Brain microvascular endothelial cell (primary cell): ENCODE measurements at regions not wholly inside any gene's neighbourhood (a gene's known extent, or its start where the extent isn't known, plus 50 kb on each side); places are given as distances from the start of the nearest gene placed in this dataset.

Experiments used
- DNase-seq: peaks from one replicate; pipeline ENCODE4 v3.0.0-alpha.2; 2020
- H3K27ac ChIP-seq: fragments of 250-450 bp; sonication (Bioruptor Pico); 2 replicates; pipeline ENCODE4 v1.5.1; 2020; ENCODE audit warnings: mild to moderate bottlenecking, moderate library complexity
- H3K27me3 ChIP-seq: fragments of 250-450 bp; sonication (Bioruptor Pico); replicated peaks from 2 replicates; pipeline ENCODE4 v1.5.1; 2020; ENCODE audit warnings: mild to moderate bottlenecking
- H3K36me3 ChIP-seq: fragments of 250-450 bp; sonication (Bioruptor Pico); replicated peaks from 2 replicates; pipeline ENCODE4 v1.5.1; 2020; ENCODE audit warnings: mild to moderate bottlenecking
- H3K4me3 ChIP-seq: 2 replicates; pipeline ENCODE4 v1.5.1; 2011; ENCODE audit warnings: low read depth, mild to moderate bottlenecking, control low read depth, low read length, moderate library complexity
- in situ Hi-C: cut with HindIII; loops from 2 replicates; pipeline ENCODE4 v1.10.0; 2017; ENCODE audit warnings: low sequenced_read_pairs, low pct_ligation_motif_present
- TF ChIP-seq, protein P1 (sequence below): IDR thresholded peaks from 2 replicates; pipeline ENCODE4 v1.5.1; 2011; ENCODE audit warnings: low read depth, mild to moderate bottlenecking, moderate library complexity, low read length, control low read depth, inconsistent platforms; ENCODE audit errors: missing control alignments

DNA sequence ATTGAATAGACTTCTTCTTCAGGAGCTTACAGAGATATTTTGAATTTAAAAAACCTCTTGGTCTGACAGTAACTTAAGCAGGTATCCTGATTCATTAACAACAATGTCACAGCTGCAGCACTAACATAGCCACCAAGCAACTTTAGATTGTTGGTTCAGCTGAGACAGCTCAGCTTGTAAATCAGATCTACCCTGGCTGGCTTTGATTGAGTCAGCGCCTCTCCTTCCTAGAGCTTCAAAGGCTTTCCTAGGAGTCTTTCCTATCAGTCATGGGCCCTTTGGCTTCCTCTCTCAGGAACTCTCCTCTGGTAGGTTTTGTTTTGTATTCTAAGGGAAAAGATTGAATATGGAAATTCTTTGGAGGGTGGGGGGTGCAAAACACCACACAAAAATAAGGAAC lies 70.7 kb upstream of the STEAP4 start:
- in situ Hi-C loops, result no loop called here
- H3K27me3 ChIP-seq, result no peaks in the 10 kb centered on the region
- no peaks in the 10 kb centered on the region for H3K36me3 ChIP-seq
- TF ChIP-seq, protein P1, sequence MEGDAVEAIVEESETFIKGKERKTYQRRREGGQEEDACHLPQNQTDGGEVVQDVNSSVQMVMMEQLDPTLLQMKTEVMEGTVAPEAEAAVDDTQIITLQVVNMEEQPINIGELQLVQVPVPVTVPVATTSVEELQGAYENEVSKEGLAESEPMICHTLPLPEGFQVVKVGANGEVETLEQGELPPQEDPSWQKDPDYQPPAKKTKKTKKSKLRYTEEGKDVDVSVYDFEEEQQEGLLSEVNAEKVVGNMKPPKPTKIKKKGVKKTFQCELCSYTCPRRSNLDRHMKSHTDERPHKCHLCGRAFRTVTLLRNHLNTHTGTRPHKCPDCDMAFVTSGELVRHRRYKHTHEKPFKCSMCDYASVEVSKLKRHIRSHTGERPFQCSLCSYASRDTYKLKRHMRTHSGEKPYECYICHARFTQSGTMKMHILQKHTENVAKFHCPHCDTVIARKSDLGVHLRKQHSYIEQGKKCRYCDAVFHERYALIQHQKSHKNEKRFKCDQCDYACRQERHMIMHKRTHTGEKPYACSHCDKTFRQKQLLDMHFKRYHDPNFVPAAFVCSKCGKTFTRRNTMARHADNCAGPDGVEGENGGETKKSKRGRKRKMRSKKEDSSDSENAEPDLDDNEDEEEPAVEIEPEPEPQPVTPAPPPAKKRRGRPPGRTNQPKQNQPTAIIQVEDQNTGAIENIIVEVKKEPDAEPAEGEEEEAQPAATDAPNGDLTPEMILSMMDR, result no peak
- no peak overlapping the region for H3K27ac ChIP-seq
- H3K4me3 ChIP-seq, result no peak overlapping the region
- DNase-seq, result no peak

DNA sequence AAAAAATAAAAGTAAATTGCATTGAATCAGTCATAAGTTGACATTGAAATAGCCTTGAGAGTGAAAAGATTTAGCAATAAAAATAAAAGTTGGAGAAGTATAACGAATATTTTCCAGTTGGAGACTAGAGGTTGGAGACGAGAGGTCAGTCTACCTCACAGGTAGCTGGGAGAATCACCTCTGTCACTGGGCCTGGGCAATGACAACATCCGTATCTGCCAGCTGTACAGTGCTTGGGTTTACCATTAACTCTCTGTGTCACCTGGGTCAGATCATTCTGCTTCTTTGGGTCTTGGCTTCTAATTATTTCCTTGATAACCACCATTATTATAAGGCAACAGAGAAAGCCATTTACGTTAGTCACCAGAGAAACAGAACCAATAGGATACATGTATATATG lies 62.0 kb upstream of the STEAP4 start:
- TF ChIP-seq, protein P1, result no peak
- H3K4me3 ChIP-seq, result no peak overlapping the region

DNA sequence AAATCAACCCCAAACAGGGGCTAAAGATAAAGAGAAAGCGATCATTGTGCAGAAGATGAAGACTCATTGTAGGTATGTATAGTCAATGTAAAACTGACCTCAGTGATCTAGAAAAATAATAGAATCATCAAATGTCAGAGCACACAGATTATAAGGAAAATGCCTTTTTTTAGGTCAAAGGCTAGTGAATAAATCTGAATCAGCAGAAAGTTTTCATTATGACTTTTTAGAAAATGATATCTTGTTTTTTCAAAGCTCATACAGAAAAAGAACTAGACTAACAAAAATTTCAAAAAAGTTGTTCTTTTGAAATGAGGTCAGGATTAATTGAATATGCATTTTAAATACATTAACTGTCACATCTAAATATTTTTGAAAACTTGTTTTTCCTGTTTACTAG lies 60.2 kb upstream of the STEAP4 start:
- Histone ChIP-seq H3K27me3 (no peaks in the 10 kb centered on the region), H3K27ac (no peak overlapping the region), H3K4me3 (no peak overlapping the region), H3K36me3 (no peaks in the 10 kb centered on the region)
- no peak for DNase-seq
- in situ Hi-C loops, result no loop called here
- TF ChIP-seq, protein P1, result no peak

More for the DNA sequence above, 62.0 kb upstream of the STEAP4 start:
- Histone ChIP-seq H3K27ac (no peak overlapping the region), H3K27me3 (no peaks in the 10 kb centered on the region), H3K36me3 (no peaks in the 10 kb centered on the region)
- no peak for DNase-seq
- in situ Hi-C loops, result no loop called here

DNA sequence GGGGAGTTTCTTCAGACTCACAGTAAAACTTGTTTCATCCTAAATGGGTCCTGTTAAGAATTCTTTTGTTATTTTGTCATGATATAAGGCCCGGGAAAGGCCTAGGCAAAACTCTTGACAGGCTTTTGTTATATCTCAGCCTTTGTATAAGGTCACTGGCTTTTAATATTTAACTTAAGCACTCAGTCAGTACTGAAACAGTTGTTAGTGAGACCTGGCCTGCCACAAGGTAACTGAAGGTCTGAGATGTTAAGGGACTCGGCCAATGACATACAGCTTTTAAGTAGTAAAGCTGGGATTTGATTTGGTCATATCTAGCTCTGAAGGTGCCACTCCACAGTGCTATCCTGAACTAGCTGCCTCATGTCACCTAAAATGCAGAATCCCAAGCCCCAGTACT lies 57.2 kb upstream of the STEAP4 start:
- Histone ChIP-seq H3K27me3 (no peaks in the 10 kb centered on the region), H3K36me3 (no peaks in the 10 kb centered on the region), H3K4me3 (no peak overlapping the region), H3K27ac (no peak overlapping the region)
- no peak for DNase-seq
- TF ChIP-seq, protein P1, result no peak
- in situ Hi-C loops, result no loop called here

DNA sequence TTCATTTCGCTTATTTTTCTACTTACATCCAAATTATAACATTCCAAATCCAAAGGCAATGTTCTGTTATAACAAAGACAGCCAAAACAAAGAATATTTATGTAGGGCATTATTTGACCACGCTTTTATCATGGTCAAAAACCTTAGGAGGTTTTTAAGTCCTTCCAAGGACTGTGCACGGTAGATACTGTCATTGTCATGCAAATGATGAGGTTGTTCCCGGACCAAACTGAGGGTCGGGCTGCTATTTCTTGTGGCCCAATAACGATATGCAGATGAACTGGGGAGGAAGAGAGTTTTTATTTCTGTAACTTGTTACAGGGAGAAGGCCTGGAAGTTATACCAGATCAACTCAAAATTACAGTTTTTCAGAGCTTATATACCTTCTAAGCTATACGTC lies 56.6 kb upstream of the STEAP4 start:
- Histone ChIP-seq H3K27ac (no peak overlapping the region), H3K27me3 (no peaks in the 10 kb centered on the region), H3K36me3 (no peaks in the 10 kb centered on the region), H3K4me3 (no peak overlapping the region)
- in situ Hi-C loops, result no loop called here
- TF ChIP-seq, protein P1, result no peak
- DNase-seq, result no peak

DNA sequence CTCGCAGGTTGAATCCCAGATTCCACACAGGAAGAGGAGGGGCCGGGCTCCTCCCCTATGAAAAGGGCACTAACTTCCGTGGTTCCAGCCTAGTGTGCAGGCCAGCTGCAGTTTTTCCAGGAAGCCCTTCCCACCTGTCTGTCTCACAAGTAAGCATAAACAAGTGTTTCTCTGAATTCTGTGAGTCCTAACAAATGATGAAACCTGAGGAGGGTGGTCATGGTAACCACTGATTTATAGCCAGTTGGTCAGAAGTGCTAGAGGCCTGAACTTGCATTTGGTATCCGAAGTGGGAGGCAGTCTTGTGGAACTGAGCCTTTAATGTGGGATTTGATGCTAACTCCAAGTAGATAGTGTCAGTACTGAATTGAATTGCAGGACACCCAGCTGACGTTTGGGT lies 54.7 kb upstream of the STEAP4 start:
- TF ChIP-seq, protein P1, result no peak
- no peak for DNase-seq
- in situ Hi-C loops, result no loop called here

More for the DNA sequence above, 54.7 kb upstream of the STEAP4 start:
- no peaks in the 10 kb centered on the region for H3K36me3 ChIP-seq
- no peak overlapping the region for H3K27ac ChIP-seq
- no peaks in the 10 kb centered on the region for H3K27me3 ChIP-seq
- H3K4me3 ChIP-seq, result no peak overlapping the region
